RWPE2 (cell line): ENCODE measurements at regions not wholly inside any gene's neighbourhood (a gene's known extent, or its start where the extent isn't known, plus 50 kb on each side); places are given as distances from the start of the nearest gene placed in this dataset.
A peak's percentile ranks its signal among the peaks of the same experiment; 100 is the strongest.

ENCODE experiments used
- ATAC-seq: fragments of 200-7000 bp; cut with Tn5 transposase; 3 replicates; pipeline ENCODE4 v1.9.1; 2021; ENCODE audit warnings: low read depth
- DNase-seq: peaks from one replicate; pipeline ENCODE4 v3.0.0-alpha.2; 2020; ENCODE audit warnings: low spot score
- H3K27ac ChIP-seq: fragments of 450-650 bp; 2 replicates; pipeline ENCODE4 v1.5.1; 2017; ENCODE audit warnings: mild to moderate bottlenecking; ENCODE audit not compliant: poor library complexity, severe bottlenecking
- H3K27me3 ChIP-seq: fragments of 250-450 bp; sonication (Bioruptor Pico); 2 replicates; pipeline ENCODE4 v1.5.1; 2021; ENCODE audit warnings: mild to moderate bottlenecking, moderate library complexity; ENCODE audit not compliant: insufficient read depth, poor library complexity, severe bottlenecking
- H3K36me3 ChIP-seq: fragments of 250-450 bp; sonication (Bioruptor Pico); 2 replicates; pipeline ENCODE4 v1.5.1; 2020; ENCODE audit warnings: low read depth, mild to moderate bottlenecking, moderate library complexity
- H3K4me1 ChIP-seq: fragments of 250-450 bp; sonication (Bioruptor Pico); 2 replicates; pipeline ENCODE4 v1.5.1; 2021; ENCODE audit warnings: mild to moderate bottlenecking, moderate library complexity; ENCODE audit not compliant: insufficient read depth, poor library complexity, severe bottlenecking
- H3K4me3 ChIP-seq: fragments of 250-450 bp; sonication (Bioruptor Pico); 2 replicates; pipeline ENCODE4 v1.5.1; 2021; ENCODE audit warnings: mild to moderate bottlenecking, moderate library complexity; ENCODE audit not compliant: severe bottlenecking
- H3K9me3 ChIP-seq: fragments of 250-450 bp; sonication (Bioruptor Pico); 2 replicates; pipeline ENCODE4 v1.5.1; 2021; ENCODE audit warnings: mild to moderate bottlenecking, moderate library complexity; ENCODE audit not compliant: severe bottlenecking
- TF ChIP-seq, protein P1 (sequence below): fragments of 450-650 bp; IDR thresholded peaks from one replicate; pipeline ENCODE4 v1.5.1; 2017; ENCODE audit warnings: mild to moderate bottlenecking, moderate library complexity; ENCODE audit not compliant: poor library complexity, severe bottlenecking

DNA sequence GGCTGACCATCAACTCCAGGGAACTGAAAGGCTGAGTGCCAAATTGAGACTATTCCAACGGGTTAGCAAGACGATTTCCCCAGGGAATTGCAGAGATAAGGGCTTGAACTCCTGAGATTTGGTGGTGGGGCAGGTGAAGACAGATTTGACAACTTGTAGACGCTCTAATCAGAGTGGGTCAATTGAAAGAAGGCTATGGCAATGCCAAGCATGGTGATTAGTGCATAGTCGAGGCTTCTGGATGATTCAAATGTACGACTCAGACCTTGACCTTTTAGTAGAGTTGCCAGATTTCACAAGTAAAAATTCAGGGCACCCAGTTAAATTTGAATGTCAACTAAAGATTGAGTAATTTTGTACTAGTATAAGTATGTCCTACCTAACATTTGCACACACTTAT, 302.1 kb upstream of the SPAG17 start:
- Histone ChIP-seq H3K27ac (no peak overlapping the region), H3K4me1 (peaks cover 21% of the 10 kb centered on the region), H3K27me3 (no peaks in the 10 kb centered on the region), H3K4me3 (no peak overlapping the region), H3K9me3 (no peaks in the 10 kb centered on the region), H3K36me3 (no peaks in the 10 kb centered on the region)
- no peak for ATAC-seq
- TF ChIP-seq, protein P1, sequence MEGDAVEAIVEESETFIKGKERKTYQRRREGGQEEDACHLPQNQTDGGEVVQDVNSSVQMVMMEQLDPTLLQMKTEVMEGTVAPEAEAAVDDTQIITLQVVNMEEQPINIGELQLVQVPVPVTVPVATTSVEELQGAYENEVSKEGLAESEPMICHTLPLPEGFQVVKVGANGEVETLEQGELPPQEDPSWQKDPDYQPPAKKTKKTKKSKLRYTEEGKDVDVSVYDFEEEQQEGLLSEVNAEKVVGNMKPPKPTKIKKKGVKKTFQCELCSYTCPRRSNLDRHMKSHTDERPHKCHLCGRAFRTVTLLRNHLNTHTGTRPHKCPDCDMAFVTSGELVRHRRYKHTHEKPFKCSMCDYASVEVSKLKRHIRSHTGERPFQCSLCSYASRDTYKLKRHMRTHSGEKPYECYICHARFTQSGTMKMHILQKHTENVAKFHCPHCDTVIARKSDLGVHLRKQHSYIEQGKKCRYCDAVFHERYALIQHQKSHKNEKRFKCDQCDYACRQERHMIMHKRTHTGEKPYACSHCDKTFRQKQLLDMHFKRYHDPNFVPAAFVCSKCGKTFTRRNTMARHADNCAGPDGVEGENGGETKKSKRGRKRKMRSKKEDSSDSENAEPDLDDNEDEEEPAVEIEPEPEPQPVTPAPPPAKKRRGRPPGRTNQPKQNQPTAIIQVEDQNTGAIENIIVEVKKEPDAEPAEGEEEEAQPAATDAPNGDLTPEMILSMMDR, result no peak
- no peak for DNase-seq

DNA sequence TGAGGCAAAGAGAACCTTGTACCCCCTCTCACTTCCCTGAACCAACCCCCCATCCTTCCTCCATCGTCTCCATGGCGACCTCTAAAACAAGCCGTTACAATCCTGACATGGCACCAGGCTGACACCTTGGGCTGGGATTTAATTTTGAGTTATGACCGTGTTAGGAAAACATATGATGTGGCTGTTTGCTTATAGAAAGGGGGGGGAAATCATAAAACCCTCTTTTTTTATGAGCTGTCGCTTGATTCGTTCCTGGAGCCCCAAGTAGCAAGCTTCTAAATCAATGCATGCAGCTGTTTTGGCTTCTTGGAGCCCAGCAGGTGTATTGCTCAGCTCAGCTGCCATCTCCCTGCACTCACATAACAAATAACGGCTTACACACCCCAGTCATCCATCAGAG, 301.2 kb upstream of the SPAG17 start:
- peak overlapping the region; percentile 37 for H3K27ac ChIP-seq
- H3K4me3 ChIP-seq, result no peak overlapping the region
- DNase-seq (no peak), ATAC-seq (peak; percentile 50; the same call in 2 of the 3 replicates)
- no peaks in the 10 kb centered on the region for H3K9me3 ChIP-seq
- H3K4me1 ChIP-seq, result peaks cover 21% of the 10 kb centered on the region
- H3K36me3 ChIP-seq, result no peaks in the 10 kb centered on the region
- no peaks in the 10 kb centered on the region for H3K27me3 ChIP-seq
- TF ChIP-seq, protein P1, result no peak

DNA sequence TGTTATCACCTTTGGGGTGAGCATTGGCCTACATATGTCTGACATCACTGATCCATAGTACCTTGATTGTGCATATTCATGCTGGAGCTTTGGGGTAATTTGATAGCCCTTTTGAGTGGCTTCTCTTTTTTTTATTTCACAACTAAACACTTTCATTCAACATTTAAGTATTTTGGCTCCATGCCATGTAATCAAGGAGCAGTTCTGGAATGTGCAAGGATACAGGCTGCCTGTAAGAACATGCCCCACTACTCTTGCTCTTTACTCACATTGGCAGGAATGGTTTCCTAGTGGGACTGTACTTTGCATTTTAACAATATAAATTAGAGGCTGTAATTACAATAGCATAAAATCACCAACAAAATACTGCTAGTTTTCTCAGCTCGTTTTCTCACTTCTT, 300.7 kb upstream of the SPAG17 start:
- no peak for DNase-seq
- peak; percentile 95 for ATAC-seq
- Histone ChIP-seq H3K27me3 (no peaks in the 10 kb centered on the region), H3K36me3 (no peaks in the 10 kb centered on the region), H3K4me3 (no peak overlapping the region), H3K9me3 (no peaks in the 10 kb centered on the region), H3K4me1 (peaks cover 21% of the 10 kb centered on the region), H3K27ac (peak overlapping the region; percentile 37)
- TF ChIP-seq, protein P1, result no peak

DNA sequence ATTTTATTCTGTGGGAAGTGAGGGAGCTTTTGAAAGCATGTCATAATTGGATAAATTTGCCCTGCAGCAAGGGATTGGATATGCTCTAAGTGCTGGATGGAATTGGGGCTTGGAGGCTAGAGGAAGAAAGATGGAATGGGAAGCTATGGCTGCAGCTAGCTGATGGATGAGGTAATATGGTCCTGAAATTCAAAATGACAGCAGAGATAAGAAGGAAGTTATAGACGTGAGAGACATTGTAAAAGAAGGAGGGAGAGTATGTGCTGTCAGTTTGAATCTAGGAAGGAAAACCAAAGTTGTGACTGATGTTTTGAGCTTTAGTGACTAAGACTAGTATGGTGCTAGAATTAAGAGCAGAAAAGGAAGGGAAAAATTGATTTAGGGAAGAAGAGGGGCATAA, 299.9 kb upstream of the SPAG17 start:
- TF ChIP-seq, protein P1, result no peak
- H3K27ac ChIP-seq, result no peak overlapping the region
- ATAC-seq (no peak), DNase-seq (no peak)
- H3K36me3 ChIP-seq, result no peaks in the 10 kb centered on the region
- H3K27me3 ChIP-seq, result no peaks in the 10 kb centered on the region
- no peaks in the 10 kb centered on the region for H3K9me3 ChIP-seq
- peaks cover 21% of the 10 kb centered on the region for H3K4me1 ChIP-seq
- H3K4me3 ChIP-seq, result no peak overlapping the region

DNA sequence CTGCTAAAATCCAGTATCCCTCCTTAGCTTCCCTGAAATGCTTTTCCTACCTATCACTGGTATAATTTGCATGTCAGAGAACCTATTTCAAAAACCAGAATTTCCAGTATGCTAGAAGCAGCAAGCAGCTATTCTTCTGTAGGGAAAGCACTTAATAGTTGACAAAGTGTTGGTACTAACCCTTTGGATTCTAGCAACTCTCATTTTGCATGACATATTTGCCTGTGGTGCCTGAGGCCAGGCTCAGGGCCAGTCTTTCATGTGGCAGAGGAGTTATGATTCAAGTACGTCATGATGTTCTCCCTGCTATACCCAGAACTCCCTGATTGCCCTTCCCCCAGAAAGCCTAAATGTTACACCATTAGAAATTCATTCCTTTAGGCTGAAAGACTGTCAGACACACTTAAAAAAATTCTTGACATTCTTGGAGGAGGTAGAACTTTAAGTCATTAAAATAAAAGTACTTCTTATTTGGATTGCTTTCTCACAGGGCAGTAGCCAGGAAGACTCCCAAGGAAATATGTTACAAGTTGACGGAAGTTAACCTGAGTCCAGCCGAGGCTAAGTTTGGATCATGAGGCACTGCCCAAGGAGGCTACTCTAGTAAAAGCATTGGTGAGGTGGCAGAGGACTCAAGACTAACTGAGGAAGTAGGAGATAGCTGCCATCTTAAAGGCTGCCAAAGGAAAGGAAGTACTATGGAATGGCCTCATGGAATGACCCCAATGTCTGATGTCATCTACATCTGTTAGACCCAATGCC, 298.4 kb upstream of the SPAG17 start:
- DNase-seq (no peak), ATAC-seq (no peak)
- TF ChIP-seq, protein P1, result no peak

More for the DNA sequence above, 298.4 kb upstream of the SPAG17 start:
- Histone ChIP-seq H3K4me1 (peaks cover 21% of the 10 kb centered on the region), H3K4me3 (no peak overlapping the region), H3K27ac (no peak overlapping the region), H3K36me3 (no peaks in the 10 kb centered on the region), H3K27me3 (no peaks in the 10 kb centered on the region), H3K9me3 (no peaks in the 10 kb centered on the region)
